Activated B cell treated with CpG ODN at 0.5 μM for 24 hours (primary cell): ENCODE measurements at regions not wholly inside any gene's neighbourhood (a gene's known extent, or its start where the extent isn't known, plus 50 kb on each side); places are given as distances from the start of the nearest gene placed in this dataset.

Experiments
- ATAC-seq: fragments of 200-7000 bp; cut with Tn5 transposase; one replicate; pipeline ENCODE4 v1.10.0; 2021; ENCODE audit warnings: low read depth, mild to moderate bottlenecking, moderate library complexity
- CTCF ChIA-PET: fragments of 350-600 bp; sonication (Branson Sonifier 250); formaldehyde crosslinking; loops from one replicate; lab custom pipeline; 2021; ENCODE audit warnings: antibody characterized with exemption; lab: Charles Lee
- POLR2A ChIA-PET: fragments of 350-600 bp; sonication (Branson Sonifier 250); formaldehyde crosslinking; loops from one replicate; lab custom pipeline; 2021; ENCODE audit warnings: antibody characterized with exemption; lab: Charles Lee
- DNase-seq: peaks from one replicate; pipeline ENCODE4 v3.0.0; 2022
- H3K27ac Mint-ChIP-seq: one replicate; pipeline ENCODE4 v1.8.0; 2020; ENCODE audit warnings: mixed read lengths
- H3K27me3 Mint-ChIP-seq: one replicate; pipeline ENCODE4 v1.8.0; 2021; ENCODE audit warnings: mixed read lengths
- H3K36me3 Mint-ChIP-seq: one replicate; pipeline ENCODE4 v1.8.0; 2021; ENCODE audit warnings: low read depth, mixed read lengths
- H3K4me1 Mint-ChIP-seq: one replicate; pipeline ENCODE4 v1.8.0; 2021; ENCODE audit warnings: mixed read lengths
- H3K4me3 Mint-ChIP-seq: one replicate; pipeline ENCODE4 v1.8.0; 2020; ENCODE audit warnings: mild to moderate bottlenecking, mixed read lengths
- H3K9me3 Mint-ChIP-seq: one replicate; pipeline ENCODE4 v1.8.0; 2020; ENCODE audit warnings: mixed read lengths
- CTCF ChIP-seq: fragments of 200-600 bp; IDR thresholded peaks from one replicate; pipeline ENCODE4 v1.8.0; 2022; ENCODE audit warnings: antibody characterized with exemption, mild to moderate bottlenecking
- intact Hi-C: fragments of 100-400 bp; cut with micrococcal nuclease; formaldehyde crosslinking; loops from one replicate; pipeline ENCODE4 v1.15.1; 2024

DNA sequence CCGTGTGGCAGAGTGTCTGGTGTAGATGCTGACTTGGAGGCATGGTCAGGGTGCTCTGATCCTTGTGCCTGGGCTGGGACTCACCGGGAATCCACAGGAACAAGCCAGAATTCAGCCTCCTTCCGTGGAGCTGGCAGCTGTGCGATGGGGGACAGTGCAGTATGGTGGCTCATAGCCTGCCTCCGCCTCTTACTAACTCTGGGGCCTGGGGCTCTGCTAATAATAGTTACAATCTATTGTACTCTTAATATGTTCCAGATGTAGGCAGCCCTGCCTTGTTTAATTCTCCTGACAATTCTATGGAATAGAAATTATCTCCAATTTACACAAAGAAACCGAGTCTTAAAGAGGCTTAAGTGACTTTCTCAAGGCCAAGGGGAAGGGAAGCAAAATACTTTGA is 77.6 kb downstream of the PCDH1 start:
- Mint-ChIP-seq H3K36me3 (no peaks in the 10 kb centered on the region), H3K9me3 (no peaks in the 10 kb centered on the region), H3K27ac (no peak overlapping the region), H3K27me3 (peaks cover 33% of the 10 kb centered on the region), H3K4me3 (no peak overlapping the region), H3K4me1 (no peaks in the 10 kb centered on the region)
- POLR2A ChIA-PET, result no interaction called here
- TF ChIP-seq CTCF, result no peak
- no peak for DNase-seq
- intact Hi-C loops, result no loop called here
- no peak for ATAC-seq
- CTCF ChIA-PET, result no interaction called here

GRCh38 chr5:141799507-141800167 is 78.6 kb downstream of the PCDH1 start:
- no peak for ATAC-seq
- H3K4me1 Mint-ChIP-seq, result no peaks in the 10 kb centered on the region
- DNase-seq, result no peak
- H3K36me3 Mint-ChIP-seq, result no peaks in the 10 kb centered on the region
- H3K27ac Mint-ChIP-seq, result no peak overlapping the region
- intact Hi-C loops, result no loop called here
- peaks cover 25% of the 10 kb centered on the region for H3K27me3 Mint-ChIP-seq
- no peak overlapping the region for H3K4me3 Mint-ChIP-seq
- POLR2A ChIA-PET, result no interaction called here
- no peak for TF ChIP-seq CTCF
- CTCF ChIA-PET, result no interaction called here
- H3K9me3 Mint-ChIP-seq, result no peaks in the 10 kb centered on the region

DNA sequence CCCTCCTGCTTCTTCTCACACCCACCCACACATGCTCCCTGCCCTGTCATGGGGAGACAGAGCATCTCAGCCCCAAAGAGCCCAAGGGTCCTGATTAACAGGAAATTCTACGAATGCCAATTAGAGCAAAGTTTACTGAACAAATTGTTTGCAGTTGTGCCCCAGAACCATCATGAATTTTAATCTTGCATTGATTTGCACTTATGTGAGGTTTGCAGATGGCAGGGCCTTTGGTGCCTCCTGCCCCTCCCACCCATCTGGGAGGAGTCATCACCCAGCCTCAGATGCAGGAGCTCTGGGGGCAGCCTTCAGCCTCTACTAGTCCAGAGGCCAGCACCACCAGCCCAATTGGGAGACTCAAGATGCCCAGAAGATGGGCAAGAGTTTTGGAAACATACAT is 80.8 kb downstream of the PCDH1 start:
- intact Hi-C loops, result no loop called here
- no peak for ATAC-seq
- DNase-seq, result no peak
- Mint-ChIP-seq H3K27me3 (peaks cover 15% of the 10 kb centered on the region), H3K4me3 (no peak overlapping the region), H3K36me3 (no peaks in the 10 kb centered on the region), H3K4me1 (no peaks in the 10 kb centered on the region), H3K9me3 (no peaks in the 10 kb centered on the region), H3K27ac (no peak overlapping the region)
- POLR2A ChIA-PET, result no interaction called here
- no peak for TF ChIP-seq CTCF
- CTCF ChIA-PET, result no interaction called here

DNA sequence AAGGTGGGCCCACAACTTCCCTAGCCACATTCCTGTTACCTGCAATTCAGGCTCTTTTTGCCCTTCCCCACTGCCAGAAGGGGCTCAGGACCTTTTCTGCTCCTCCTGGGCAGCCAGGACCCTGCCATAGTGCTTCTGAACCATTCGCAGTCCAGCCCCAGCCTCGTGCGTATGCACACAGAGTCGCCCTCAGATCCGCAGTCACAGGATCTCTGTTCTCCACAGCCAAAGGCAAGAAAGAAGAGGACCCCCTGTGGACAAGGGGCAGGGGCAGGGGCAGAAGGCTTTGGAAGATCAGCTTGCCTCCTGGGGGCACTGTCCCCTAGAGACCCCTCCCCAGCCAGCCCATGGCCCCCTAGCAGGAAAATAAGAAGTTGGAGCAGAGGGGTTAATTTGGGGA is 82.8 kb downstream of the PCDH1 start:
- no peak for DNase-seq
- ChIA-PET CTCF (no interaction called here), POLR2A (no interaction called here)

GRCh38 chr5:141793881-141794280 is 84.3 kb downstream of the PCDH1 start:
- Mint-ChIP-seq H3K4me1 (no peaks in the 10 kb centered on the region), H3K27ac (no peak overlapping the region), H3K27me3 (peaks cover 24% of the 10 kb centered on the region), H3K9me3 (no peaks in the 10 kb centered on the region), H3K36me3 (no peaks in the 10 kb centered on the region), H3K4me3 (no peak overlapping the region)
- DNase-seq, result no peak
- intact Hi-C loops, result no loop called here
- TF ChIP-seq CTCF, result no peak
- ATAC-seq, result no peak
- CTCF ChIA-PET, result interaction anchor here (1.1 kb wide), 1 partner anchor 85 kb away, joined by 4 read pairs; no protein-coding TSS in a partner anchor
- POLR2A ChIA-PET, result no interaction called here

More for the DNA sequence above, 82.8 kb downstream of the PCDH1 start:
- Mint-ChIP-seq H3K4me3 (no peak overlapping the region), H3K9me3 (no peaks in the 10 kb centered on the region), H3K27ac (no peak overlapping the region), H3K27me3 (peaks cover 14% of the 10 kb centered on the region), H3K4me1 (no peaks in the 10 kb centered on the region), H3K36me3 (no peaks in the 10 kb centered on the region)
- ATAC-seq, result no peak
- intact Hi-C loops, result no loop called here
- TF ChIP-seq CTCF, result no peak
